A673 (cell line): ENCODE measurements at regions not wholly inside any gene's neighbourhood (a gene's known extent, or its start where the extent isn't known, plus 50 kb on each side); places are given as distances from the start of the nearest gene placed in this dataset.

Source experiments
- EZH2 ChIP-seq: fragments of 200-600 bp; sonication (generic); IDR thresholded peaks from 2 replicates; pipeline ENCODE4 v1.6.1; 2017; ENCODE audit warnings: borderline replicate concordance, low read depth, mild to moderate bottlenecking, mixed read lengths, antibody characterized with exemption, low read length; ENCODE audit not compliant: poor library complexity, severe bottlenecking
- TF ChIP-seq, protein P1 (sequence below): fragments of 300-800, 200-600 bp; sonication (generic); conservative IDR thresholded peaks from 2 replicates; pipeline ENCODE4 v1.5.1; 2017; ENCODE audit warnings: low read depth, mild to moderate bottlenecking, antibody characterized with exemption, low read length, moderate library complexity, mixed read lengths

DNA sequence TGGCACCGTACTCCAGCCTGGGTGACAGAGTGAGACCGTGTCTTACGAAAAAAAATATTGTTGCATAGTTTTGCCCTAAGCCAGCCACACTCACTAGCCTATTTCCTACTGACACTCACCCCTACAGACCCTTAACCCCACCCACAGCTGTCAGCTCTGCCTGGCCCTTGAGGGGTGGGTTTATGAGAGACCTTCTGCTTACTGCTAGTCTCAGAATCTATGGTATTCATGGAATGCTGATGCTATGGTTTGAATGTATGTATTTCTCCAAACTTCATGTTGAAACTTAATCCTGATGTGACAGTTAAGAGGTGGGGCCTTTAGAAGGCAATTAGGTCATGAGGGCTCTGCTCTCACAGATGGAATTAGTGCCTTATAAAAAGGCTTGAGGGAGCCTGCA, 79.2 kb upstream of the LRCH1 start:
- TF ChIP-seq, protein P1, sequence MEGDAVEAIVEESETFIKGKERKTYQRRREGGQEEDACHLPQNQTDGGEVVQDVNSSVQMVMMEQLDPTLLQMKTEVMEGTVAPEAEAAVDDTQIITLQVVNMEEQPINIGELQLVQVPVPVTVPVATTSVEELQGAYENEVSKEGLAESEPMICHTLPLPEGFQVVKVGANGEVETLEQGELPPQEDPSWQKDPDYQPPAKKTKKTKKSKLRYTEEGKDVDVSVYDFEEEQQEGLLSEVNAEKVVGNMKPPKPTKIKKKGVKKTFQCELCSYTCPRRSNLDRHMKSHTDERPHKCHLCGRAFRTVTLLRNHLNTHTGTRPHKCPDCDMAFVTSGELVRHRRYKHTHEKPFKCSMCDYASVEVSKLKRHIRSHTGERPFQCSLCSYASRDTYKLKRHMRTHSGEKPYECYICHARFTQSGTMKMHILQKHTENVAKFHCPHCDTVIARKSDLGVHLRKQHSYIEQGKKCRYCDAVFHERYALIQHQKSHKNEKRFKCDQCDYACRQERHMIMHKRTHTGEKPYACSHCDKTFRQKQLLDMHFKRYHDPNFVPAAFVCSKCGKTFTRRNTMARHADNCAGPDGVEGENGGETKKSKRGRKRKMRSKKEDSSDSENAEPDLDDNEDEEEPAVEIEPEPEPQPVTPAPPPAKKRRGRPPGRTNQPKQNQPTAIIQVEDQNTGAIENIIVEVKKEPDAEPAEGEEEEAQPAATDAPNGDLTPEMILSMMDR = no peak
- TF ChIP-seq EZH2 = no peak
